ENCODE measurements at regions not wholly inside any gene's neighbourhood (a gene's known extent, or its start where the extent isn't known, plus 50 kb on each side); places are given as distances from the start of the nearest gene placed in this dataset.

- Histone ChIP-seq H3K79me2 (replicated peaks; ENCODE audit: insufficient read depth) (no peaks in the 10 kb centered on the region), H3K27ac (ENCODE audit: low read depth) (no peak overlapping the region), H3K4me3 (no peak overlapping the region), H3K4me2 (peak overlapping the region; percentile 64), H2AFZ (peak overlapping the region; percentile 78; the same call in 1 of the 2 replicates), H4K20me1 (replicated peaks; ENCODE audit: insufficient read depth) (no peaks in the 10 kb centered on the region), H3K9me2 (ENCODE audit: insufficient read depth) (0 out of 2 replicates have a peak, but pooled peaks cover 5% of the 10 kb centered on the region), H3F3A (replicated peaks; ENCODE audit: low read depth) (0 out of 2 replicates have a peak, but pooled peaks cover 3% of the 10 kb centered on the region), H3K36me3 (ENCODE audit: insufficient read depth) (no peaks in the 10 kb centered on the region), H3K4me1 (ENCODE audit: insufficient read depth) (peaks cover 49% of the 10 kb centered on the region), H3K27me3 (ENCODE audit: insufficient read depth) (no peaks in the 10 kb centered on the region)
- DNase-seq (ENCODE audit: low spot score), result peak; percentile 21
- Mint-ChIP-seq H3K4me3 (no peak overlapping the region), H3K27ac (no peak overlapping the region), H3K9me3 (no peaks in the 10 kb centered on the region), H3K36me3 (ENCODE audit: low read depth) (no peaks in the 10 kb centered on the region), H3K27me3 (ENCODE audit: insufficient read depth, low read depth, poor library complexity) (peaks cover 5% of the 10 kb centered on the region), H3K4me1 (peaks cover 33% of the 10 kb centered on the region)
- ATAC-seq, result peak; percentile 56
- TF ChIP-seq CREB1 (CRISPR knock-in tag; IDR thresholded peaks at IDR 0.05; ENCODE audit: low read depth) (no peak), EZH2phosphoT487 (IDR thresholded peaks at IDR 0.05; ENCODE audit: unreplicated experiment) (no peak), STAT1 (IDR thresholded peaks at IDR 0.05; ENCODE audit: unreplicated experiment) (no peak), JUNB (IDR thresholded peaks at IDR 0.05; ENCODE audit: unreplicated experiment) (no peak), CTCF (conservative IDR thresholded peaks at IDR 0.05; ENCODE audit: low read depth in 2 of 2) (no peak), EZH2 (IDR thresholded peaks at IDR 0.05; ENCODE audit: low read depth, unreplicated experiment) (no peak), ZNF114 (CRISPR knock-in tag; IDR thresholded peaks at IDR 0.05) (no peak), POLR2AphosphoS5 (IDR thresholded peaks at IDR 0.05; ENCODE audit: low read depth) (no peak), ZNF331 (CRISPR knock-in tag; IDR thresholded peaks at IDR 0.05; ENCODE audit: low read depth) (no peak), NANOG (IDR thresholded peaks at IDR 0.05; ENCODE audit: borderline replicate concordance) (no peak)
- TF ChIP-seq, protein P1, sequence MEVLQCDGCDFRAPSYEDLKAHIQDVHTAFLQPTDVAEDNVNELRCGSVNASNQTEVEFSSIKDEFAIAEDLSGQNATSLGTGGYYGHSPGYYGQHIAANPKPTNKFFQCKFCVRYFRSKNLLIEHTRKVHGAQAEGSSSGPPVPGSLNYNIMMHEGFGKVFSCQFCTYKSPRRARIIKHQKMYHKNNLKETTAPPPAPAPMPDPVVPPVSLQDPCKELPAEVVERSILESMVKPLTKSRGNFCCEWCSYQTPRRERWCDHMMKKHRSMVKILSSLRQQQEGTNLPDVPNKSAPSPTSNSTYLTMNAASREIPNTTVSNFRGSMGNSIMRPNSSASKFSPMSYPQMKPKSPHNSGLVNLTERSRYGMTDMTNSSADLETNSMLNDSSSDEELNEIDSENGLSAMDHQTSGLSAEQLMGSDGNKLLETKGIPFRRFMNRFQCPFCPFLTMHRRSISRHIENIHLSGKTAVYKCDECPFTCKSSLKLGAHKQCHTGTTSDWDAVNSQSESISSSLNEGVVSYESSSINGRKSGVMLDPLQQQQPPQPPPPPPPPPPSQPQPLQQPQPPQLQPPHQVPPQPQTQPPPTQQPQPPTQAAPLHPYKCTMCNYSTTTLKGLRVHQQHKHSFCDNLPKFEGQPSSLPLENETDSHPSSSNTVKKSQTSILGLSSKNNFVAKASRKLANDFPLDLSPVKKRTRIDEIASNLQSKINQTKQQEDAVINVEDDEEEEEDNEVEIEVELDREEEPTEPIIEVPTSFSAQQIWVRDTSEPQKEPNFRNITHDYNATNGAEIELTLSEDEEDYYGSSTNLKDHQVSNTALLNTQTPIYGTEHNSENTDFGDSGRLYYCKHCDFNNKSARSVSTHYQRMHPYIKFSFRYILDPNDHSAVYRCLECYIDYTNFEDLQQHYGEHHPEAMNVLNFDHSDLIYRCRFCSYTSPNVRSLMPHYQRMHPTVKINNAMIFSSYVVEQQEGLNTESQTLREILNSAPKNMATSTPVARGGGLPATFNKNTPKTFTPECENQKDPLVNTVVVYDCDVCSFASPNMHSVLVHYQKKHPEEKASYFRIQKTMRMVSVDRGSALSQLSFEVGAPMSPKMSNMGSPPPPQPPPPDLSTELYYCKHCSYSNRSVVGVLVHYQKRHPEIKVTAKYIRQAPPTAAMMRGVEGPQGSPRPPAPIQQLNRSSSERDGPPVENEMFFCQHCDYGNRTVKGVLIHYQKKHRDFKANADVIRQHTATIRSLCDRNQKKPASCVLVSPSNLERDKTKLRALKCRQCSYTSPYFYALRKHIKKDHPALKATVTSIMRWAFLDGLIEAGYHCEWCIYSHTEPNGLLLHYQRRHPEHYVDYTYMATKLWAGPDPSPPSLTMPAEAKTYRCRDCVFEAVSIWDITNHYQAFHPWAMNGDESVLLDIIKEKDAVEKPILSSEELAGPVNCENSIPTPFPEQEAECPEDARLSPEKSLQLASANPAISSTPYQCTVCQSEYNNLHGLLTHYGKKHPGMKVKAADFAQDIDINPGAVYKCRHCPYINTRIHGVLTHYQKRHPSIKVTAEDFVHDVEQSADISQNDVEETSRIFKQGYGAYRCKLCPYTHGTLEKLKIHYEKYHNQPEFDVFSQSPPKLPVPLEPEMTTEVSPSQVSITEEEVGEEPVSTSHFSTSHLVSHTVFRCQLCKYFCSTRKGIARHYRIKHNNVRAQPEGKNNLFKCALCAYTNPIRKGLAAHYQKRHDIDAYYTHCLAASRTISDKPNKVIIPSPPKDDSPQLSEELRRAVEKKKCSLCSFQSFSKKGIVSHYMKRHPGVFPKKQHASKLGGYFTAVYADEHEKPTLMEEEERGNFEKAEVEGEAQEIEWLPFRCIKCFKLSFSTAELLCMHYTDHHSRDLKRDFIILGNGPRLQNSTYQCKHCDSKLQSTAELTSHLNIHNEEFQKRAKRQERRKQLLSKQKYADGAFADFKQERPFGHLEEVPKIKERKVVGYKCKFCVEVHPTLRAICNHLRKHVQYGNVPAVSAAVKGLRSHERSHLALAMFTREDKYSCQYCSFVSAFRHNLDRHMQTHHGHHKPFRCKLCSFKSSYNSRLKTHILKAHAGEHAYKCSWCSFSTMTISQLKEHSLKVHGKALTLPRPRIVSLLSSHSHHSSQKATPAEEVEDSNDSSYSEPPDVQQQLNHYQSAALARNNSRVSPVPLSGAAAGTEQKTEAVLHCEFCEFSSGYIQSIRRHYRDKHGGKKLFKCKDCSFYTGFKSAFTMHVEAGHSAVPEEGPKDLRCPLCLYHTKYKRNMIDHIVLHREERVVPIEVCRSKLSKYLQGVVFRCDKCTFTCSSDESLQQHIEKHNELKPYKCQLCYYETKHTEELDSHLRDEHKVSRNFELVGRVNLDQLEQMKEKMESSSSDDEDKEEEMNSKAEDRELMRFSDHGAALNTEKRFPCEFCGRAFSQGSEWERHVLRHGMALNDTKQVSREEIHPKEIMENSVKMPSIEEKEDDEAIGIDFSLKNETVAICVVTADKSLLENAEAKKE (CRISPR knock-in tag; IDR thresholded peaks at IDR 0.05), result no peak
- TF ChIP-seq, protein P2, sequence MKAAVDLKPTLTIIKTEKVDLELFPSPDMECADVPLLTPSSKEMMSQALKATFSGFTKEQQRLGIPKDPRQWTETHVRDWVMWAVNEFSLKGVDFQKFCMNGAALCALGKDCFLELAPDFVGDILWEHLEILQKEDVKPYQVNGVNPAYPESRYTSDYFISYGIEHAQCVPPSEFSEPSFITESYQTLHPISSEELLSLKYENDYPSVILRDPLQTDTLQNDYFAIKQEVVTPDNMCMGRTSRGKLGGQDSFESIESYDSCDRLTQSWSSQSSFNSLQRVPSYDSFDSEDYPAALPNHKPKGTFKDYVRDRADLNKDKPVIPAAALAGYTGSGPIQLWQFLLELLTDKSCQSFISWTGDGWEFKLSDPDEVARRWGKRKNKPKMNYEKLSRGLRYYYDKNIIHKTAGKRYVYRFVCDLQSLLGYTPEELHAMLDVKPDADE (IDR thresholded peaks at IDR 0.05), result no peak
- TF ChIP-seq, protein P3, sequence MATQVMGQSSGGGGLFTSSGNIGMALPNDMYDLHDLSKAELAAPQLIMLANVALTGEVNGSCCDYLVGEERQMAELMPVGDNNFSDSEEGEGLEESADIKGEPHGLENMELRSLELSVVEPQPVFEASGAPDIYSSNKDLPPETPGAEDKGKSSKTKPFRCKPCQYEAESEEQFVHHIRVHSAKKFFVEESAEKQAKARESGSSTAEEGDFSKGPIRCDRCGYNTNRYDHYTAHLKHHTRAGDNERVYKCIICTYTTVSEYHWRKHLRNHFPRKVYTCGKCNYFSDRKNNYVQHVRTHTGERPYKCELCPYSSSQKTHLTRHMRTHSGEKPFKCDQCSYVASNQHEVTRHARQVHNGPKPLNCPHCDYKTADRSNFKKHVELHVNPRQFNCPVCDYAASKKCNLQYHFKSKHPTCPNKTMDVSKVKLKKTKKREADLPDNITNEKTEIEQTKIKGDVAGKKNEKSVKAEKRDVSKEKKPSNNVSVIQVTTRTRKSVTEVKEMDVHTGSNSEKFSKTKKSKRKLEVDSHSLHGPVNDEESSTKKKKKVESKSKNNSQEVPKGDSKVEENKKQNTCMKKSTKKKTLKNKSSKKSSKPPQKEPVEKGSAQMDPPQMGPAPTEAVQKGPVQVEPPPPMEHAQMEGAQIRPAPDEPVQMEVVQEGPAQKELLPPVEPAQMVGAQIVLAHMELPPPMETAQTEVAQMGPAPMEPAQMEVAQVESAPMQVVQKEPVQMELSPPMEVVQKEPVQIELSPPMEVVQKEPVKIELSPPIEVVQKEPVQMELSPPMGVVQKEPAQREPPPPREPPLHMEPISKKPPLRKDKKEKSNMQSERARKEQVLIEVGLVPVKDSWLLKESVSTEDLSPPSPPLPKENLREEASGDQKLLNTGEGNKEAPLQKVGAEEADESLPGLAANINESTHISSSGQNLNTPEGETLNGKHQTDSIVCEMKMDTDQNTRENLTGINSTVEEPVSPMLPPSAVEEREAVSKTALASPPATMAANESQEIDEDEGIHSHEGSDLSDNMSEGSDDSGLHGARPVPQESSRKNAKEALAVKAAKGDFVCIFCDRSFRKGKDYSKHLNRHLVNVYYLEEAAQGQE (IDR thresholded peaks at IDR 0.05; ENCODE audit: unreplicated experiment), result no peak
Measured at GRCh38 chr2:48199070-48199469, 115.4 kb upstream of the FOXN2 start.

Data from GM23338 (cell line).